ENCODE measurements at regions not wholly inside any gene's neighbourhood (a gene's known extent, or its start where the extent isn't known, plus 50 kb on each side); places are given as distances from the start of the nearest gene placed in this dataset.
"Not testable (repeated sequence)": the region's sequence is repeated elsewhere in the genome, so short reads cannot be mapped to it uniquely, and the experiment has no call there.

- no peak for DNase-seq (ENCODE audit: low read depth)
Observed at GRCh38 chr2:66174491-66174890, 260.4 kb upstream of the MEIS1 start.

GRCh38 chr2:66173645-66174044, 261.3 kb upstream of the MEIS1 start:
- no peak for DNase-seq (ENCODE audit: low read depth)

- no peak for DNase-seq (ENCODE audit: low read depth)
Observed at GRCh38 chr2:66171530-66171929, 263.4 kb upstream of the MEIS1 start.

- DNase-seq (ENCODE audit: low read depth) = no peak
Observed at GRCh38 chr2:66170744-66171330, 264.1 kb upstream of the MEIS1 start.

DNA sequence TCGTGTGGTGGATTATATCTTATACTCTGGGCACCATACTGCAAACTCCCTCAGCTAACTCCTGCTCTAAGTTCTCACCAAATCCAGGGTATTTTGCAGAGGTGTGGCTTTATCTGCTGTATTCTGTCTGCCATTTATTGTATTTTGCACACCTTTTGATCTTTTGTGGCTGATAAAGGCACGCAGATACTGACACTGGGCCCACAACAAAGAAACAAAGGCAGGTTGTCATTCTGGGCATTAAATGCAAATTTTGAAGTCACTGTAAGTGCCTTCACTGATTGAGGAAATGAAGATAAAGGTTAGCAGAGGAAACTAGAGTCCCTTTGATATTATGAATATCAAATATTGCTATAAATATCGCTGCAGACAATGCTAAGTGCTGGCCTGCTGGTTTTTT, 265.8 kb upstream of the MEIS1 start:
- no peak for DNase-seq (ENCODE audit: low read depth)

GRCh38 chr2:66164470-66164869, 270.5 kb upstream of the MEIS1 start:
- no peak for DNase-seq (ENCODE audit: low read depth)

DNA sequence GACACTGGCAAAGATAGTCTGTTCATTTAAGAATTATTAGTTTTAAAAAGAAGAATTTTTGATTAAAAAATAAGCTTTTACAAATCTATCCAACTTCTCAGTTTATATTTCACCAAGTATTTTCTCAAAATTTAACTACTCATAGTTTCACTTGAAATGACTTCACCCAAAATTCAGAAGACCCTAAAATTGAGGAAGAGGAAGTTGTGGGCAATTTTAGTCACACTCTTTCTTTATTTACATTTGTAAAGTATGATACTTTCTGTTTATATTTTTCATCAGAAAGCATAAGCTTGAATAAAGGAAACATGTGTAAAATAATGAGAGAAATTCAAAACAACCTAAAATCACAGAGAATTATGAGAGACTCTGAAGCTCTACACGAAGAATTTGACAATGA, 278.8 kb upstream of the MEIS1 start:
- no peak for DNase-seq (ENCODE audit: low read depth)

GRCh38 chr2:66153941-66154340, 281.0 kb upstream of the MEIS1 start:
- DNase-seq (ENCODE audit: low read depth) = no peak

- no peak for DNase-seq (ENCODE audit: low read depth)
Observed at GRCh38 chr2:66145490-66145889, 289.4 kb upstream of the MEIS1 start.

DNA sequence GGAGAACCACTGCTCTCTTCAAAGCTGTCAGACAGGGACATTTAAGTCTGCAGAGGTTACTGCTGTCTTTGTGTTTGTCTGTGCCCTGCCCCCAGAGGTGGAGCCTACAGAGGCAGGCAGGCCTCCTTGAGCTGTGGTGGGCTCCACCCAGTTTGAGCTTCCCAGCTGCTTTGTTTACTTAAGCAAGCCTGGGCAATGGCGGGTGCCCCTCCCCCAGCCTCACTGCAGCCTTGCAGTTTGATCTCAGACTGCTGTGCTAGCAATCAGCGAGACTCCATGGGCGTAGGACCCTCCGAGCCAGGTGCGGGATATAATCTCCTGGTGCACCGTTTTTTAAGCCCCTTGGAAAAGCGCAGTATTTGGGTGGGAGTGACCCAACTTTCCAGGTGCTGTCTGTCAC, 290.6 kb upstream of the MEIS1 start:
- DNase-seq (ENCODE audit: low read depth) = not testable (repeated sequence)

DNA sequence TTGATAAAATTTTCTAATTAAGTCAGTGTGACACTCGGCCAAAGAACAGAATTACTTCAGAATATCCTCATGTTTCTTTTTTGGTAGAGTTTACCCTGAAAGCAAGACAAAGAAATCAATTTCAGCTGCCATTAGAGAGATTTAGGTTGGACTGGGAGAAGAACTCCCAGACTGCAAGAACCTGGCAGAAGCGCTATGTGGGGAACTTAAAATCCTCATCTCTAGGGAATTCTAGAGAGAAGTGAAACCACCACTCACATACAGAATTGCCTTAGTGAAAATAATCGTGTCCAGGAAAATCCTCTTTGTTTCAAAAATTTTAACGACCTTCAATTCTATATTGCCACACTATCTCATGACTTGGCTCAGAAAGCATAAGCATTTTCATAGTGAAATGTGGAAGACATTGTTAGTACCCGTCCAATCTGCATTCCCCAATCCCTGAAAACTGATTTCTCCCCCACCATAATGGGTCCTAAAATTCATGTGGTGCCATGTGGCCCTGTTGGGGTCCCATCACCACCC, 297.3 kb upstream of the MEIS1 start:
- DNase-seq (ENCODE audit: low read depth) = no peak

DNA sequence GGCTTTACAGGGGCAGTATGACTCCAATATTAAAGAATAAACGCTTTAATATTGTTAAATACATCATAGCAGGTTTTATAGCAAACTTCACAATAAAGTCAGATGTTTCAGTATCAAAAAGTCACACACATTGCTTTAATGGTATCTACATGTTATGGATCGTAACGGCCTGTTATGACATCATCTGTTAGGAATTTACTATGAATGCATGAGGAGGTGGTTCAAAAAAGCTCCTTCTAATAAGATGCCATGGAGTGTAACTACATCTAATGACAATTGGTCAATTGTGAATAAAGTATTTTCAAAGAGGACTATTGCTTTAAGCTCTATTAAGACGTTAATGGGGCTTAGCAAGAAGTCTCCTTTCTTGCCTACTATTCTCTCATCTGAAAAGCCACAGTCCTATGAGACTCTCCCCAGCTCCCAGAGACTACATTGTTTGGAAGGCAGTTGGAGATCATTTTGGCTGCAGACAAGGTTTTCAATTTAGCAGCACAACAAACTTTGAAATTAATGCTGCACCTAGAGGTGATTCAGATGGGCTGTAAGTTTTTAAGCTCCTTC, 300.7 kb upstream of the MEIS1 start:
- peak; percentile 22 for DNase-seq (ENCODE audit: low read depth)

DNA sequence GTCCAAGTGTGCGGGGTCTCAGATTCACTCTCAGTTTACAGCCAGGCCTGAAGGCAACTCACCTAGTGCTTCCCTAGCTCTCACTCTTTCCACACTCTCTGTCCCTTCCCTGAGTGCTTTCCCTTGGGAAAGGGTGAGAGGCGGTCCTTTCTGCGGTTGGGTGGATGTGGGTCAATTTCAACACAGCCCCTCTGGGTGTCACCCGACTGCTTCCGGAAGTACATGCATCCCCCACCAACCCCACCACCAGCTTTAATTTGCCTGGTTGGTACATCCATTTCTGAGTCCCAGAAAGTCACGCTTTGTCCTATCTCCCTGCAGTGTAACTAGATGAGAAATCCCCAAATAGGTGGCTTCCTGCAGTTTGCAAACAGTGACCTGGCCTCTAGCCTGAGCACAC, 307.3 kb upstream of the MEIS1 start:
- DNase-seq (ENCODE audit: low read depth) = no peak

GRCh38 chr2:66127061-66127460, 307.9 kb upstream of the MEIS1 start:
- DNase-seq (ENCODE audit: low read depth) = no peak

DNA sequence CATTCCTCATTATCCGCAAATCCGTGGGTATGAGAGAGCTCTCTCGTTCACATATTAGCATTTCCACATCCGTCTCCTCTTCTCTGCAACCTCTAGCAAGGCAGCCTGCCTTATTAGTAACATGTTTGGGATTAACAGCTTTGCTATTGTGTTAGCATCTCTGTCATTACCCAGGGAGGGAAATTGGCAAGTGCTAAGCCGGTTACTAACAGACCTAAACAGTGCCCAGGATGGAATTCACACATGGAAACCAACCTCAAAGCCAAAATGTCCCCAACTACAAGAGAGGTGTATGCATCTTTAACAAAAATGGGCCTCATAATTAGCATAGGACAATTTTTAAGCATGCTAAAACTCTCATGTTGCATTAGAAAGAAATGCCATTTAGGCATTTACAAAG, 309.0 kb upstream of the MEIS1 start:
- DNase-seq (ENCODE audit: low read depth) = no peak

DNA sequence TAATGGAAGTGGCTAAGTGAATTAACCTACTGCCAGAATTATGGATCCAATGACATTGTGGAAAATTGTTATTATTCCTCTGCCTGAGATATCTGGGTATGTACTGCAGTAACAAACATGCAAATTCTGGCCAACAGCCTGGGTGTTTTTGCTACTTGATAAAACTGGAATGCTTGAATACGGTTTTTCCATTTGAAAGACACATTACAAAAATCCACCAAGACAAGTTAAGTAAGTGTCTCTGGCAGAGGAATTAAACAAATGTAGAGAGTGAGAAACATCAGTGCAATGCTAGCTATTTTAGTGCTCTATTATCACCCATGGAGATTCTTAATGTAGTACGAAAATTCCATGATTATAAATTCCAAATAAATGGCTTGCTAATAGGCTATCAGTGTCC, 312.4 kb upstream of the MEIS1 start:
- no peak for DNase-seq (ENCODE audit: low read depth)

- DNase-seq (ENCODE audit: low read depth) = no peak
Observed at GRCh38 chr2:66121946-66122345, 313.0 kb upstream of the MEIS1 start.

- DNase-seq (ENCODE audit: low read depth) = no peak
Observed at GRCh38 chr2:66113988-66114625, 320.8 kb upstream of the MEIS1 start.

DNA sequence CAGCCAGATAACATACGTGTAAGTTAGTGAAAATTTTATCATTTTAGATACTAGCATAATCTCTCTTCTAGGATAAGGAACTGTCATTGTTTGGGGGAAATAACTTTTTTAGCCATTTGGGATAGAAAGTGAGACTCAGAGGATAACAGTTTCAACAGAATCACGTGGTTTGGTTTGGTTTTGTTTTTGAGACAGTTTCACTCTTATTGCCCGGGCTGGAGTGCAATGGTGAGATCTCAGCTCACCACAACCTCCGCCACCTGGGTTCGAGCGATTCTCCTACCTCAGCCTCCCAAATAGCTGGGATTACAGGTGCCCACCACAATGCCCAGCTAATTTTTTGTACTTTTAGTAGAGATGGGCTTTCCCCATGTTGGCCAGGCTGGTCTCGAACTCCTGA, 323.2 kb upstream of the MEIS1 start:
- DNase-seq (ENCODE audit: low read depth) = no peak

- no peak for DNase-seq (ENCODE audit: low read depth)
Observed at GRCh38 chr2:66110608-66111007, 324.3 kb upstream of the MEIS1 start.

GRCh38 chr2:66110086-66110485, 324.8 kb upstream of the MEIS1 start:
- DNase-seq (ENCODE audit: low read depth) = peak; percentile 1

- no peak for DNase-seq (ENCODE audit: low read depth)
Observed at GRCh38 chr2:66109419-66109818, 325.5 kb upstream of the MEIS1 start.

DNA sequence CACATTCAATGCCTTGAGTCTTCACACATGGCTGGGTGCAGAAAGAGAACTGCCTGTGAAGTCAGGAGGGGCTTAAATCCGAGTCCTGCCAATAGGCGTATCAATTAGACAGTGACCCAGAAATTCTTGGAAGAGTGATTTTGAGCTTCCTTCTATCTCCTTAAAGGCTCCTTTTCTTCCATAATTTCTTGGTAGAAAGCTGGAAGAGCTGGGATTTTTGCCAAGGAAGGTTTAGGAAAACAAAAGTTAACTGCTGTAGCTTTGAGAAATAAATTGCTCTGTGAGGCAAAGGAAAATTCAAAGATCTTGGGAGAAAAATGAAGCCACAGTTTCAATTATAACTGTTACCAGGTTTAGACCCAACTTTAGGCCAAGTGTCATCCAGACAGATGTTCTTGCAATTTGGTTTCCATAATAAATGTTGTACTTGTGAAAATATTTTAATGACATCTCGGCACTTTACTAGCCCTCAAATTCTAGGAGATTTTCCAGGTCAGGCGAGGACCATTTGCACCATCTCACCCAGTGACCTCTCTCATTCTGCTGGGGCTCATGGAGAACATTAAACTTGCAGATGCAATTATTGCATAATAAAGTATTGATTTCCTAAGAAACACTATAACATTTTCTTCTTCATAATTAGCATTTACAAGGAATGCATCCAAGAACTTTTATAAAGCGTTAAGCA, 329.7 kb upstream of the MEIS1 start:
- DNase-seq (ENCODE audit: low read depth) = no peak

All from EH (cell line).